GM19468 (cell line): ENCODE measurements at regions not wholly inside any gene's neighbourhood (a gene's known extent, or its start where the extent isn't known, plus 50 kb on each side); places are given as distances from the start of the nearest gene placed in this dataset.

Source experiments
- ATAC-seq: cut with Tn5 transposase; IDR thresholded peaks from one replicate; pipeline ENCODE4 v1.9.1; 2021; ENCODE audit warnings: mild to moderate bottlenecking, moderate library complexity, moderate number of reproducible peaks; ENCODE audit not compliant: unreplicated experiment; ENCODE audit errors: extremely low read depth

- ATAC-seq, result no peak
These were observed 1798.8 kb upstream of the PRR20A start for GRCh38 chr13:55341891-55342290.

- ATAC-seq, result no peak
These were observed 1795.5 kb upstream of the PRR20A start for GRCh38 chr13:55345224-55345623.

- ATAC-seq, result no peak
These were observed 1793.2 kb upstream of the PRR20A start for GRCh38 chr13:55347528-55347927.

GRCh38 chr13:55359067-55359466 lies 1781.7 kb upstream of the PRR20A start:
- no peak for ATAC-seq

GRCh38 chr13:55361141-55361540 lies 1779.6 kb upstream of the PRR20A start:
- ATAC-seq, result no peak

- ATAC-seq, result no peak
These were observed 1774.0 kb upstream of the PRR20A start for GRCh38 chr13:55366676-55367075.

GRCh38 chr13:55394470-55394869 lies 1746.2 kb upstream of the PRR20A start:
- ATAC-seq, result no peak

GRCh38 chr13:55402870-55403269 lies 1737.8 kb upstream of the PRR20A start:
- ATAC-seq, result no peak

- no peak for ATAC-seq
These were observed 1736.7 kb upstream of the PRR20A start for GRCh38 chr13:55403887-55404487.

GRCh38 chr13:55410398-55411330 lies 1730.1 kb upstream of the PRR20A start:
- no peak for ATAC-seq

- no peak for ATAC-seq
These were observed 1722.6 kb upstream of the PRR20A start for GRCh38 chr13:55418095-55418494.

GRCh38 chr13:55432814-55433213 lies 1707.9 kb upstream of the PRR20A start:
- no peak for ATAC-seq

GRCh38 chr13:55437162-55437561 lies 1703.6 kb upstream of the PRR20A start:
- no peak for ATAC-seq

- ATAC-seq, result no peak
These were observed 1701.3 kb upstream of the PRR20A start for GRCh38 chr13:55439450-55439849.

- ATAC-seq, result no peak
These were observed 1700.1 kb upstream of the PRR20A start for GRCh38 chr13:55440465-55441085.

GRCh38 chr13:55464222-55464621 lies 1676.5 kb upstream of the PRR20A start:
- no peak for ATAC-seq

- ATAC-seq, result no peak
These were observed 1673.2 kb upstream of the PRR20A start for GRCh38 chr13:55467476-55467875.

GRCh38 chr13:55483626-55484158 lies 1657.0 kb upstream of the PRR20A start:
- no peak for ATAC-seq

GRCh38 chr13:55493297-55493696 lies 1647.4 kb upstream of the PRR20A start:
- ATAC-seq, result no peak

- no peak for ATAC-seq
These were observed 1643.2 kb upstream of the PRR20A start for GRCh38 chr13:55497486-55497885.

- ATAC-seq, result no peak
These were observed 1640.0 kb upstream of the PRR20A start for GRCh38 chr13:55500694-55501093.
